SH-SY5Y (cell line): ENCODE measurements at regions not wholly inside any gene's neighbourhood (a gene's known extent, or its start where the extent isn't known, plus 50 kb on each side); places are given as distances from the start of the nearest gene placed in this dataset.

Experiments
- GATA2 ChIP-seq: IDR thresholded peaks from 2 replicates; pipeline ENCODE4 v1.6.1; 2011; ENCODE audit warnings: mild to moderate bottlenecking, low read depth, low read length
- GATA3 ChIP-seq: IDR thresholded peaks from 2 replicates; pipeline ENCODE4 v1.6.1; 2011; ENCODE audit warnings: low read depth, mild to moderate bottlenecking, low read length, moderate library complexity

- TF ChIP-seq GATA2 (no peak), GATA3 (no peak)
These were observed 73.0 kb upstream of the NTM start for GRCh38 chr11:131297441-131297840.

GRCh38 chr11:131299598-131300438 is 70.6 kb upstream of the NTM start:
- TF ChIP-seq GATA3 (no peak), GATA2 (no peak)

- TF ChIP-seq GATA2 = no peak
- TF ChIP-seq GATA3 = no peak
These were observed 70.0 kb upstream of the NTM start for GRCh38 chr11:131300439-131300717.

GRCh38 chr11:131301306-131301705 is 69.1 kb upstream of the NTM start:
- TF ChIP-seq GATA2 = no peak
- TF ChIP-seq GATA3 = no peak

- TF ChIP-seq GATA3 = no peak
- TF ChIP-seq GATA2 = no peak
These were observed 67.6 kb upstream of the NTM start for GRCh38 chr11:131302836-131303235.

GRCh38 chr11:131303611-131304119 is 66.8 kb upstream of the NTM start:
- TF ChIP-seq GATA3 = no peak
- TF ChIP-seq GATA2 = no peak

- TF ChIP-seq GATA3 = no peak
- no peak for TF ChIP-seq GATA2
These were observed 65.4 kb upstream of the NTM start for GRCh38 chr11:131305005-131305404.

- no peak for TF ChIP-seq GATA2
- no peak for TF ChIP-seq GATA3
These were observed 62.9 kb upstream of the NTM start for GRCh38 chr11:131307506-131307905.

GRCh38 chr11:131309776-131310175 is 60.6 kb upstream of the NTM start:
- no peak for TF ChIP-seq GATA2
- no peak for TF ChIP-seq GATA3

- TF ChIP-seq GATA3 = no peak
- TF ChIP-seq GATA2 = no peak
These were observed 58.5 kb upstream of the NTM start for GRCh38 chr11:131311776-131312514.
